ENCODE measurements at regions not wholly inside any gene's neighbourhood (a gene's known extent, or its start where the extent isn't known, plus 50 kb on each side); places are given as distances from the start of the nearest gene placed in this dataset.
"Not testable (repeated sequence)": the region's sequence is repeated elsewhere in the genome, so short reads cannot be mapped to it uniquely, and the experiment has no call there.

- intact Hi-C loops (cut with micrococcal nuclease) = no loop called here
- no peak overlapping the region for H3K27ac Mint-ChIP-seq
- ChIA-PET CTCF (no interaction called here), POLR2A (no interaction called here)
- no peaks in the 10 kb centered on the region for H3K27me3 Mint-ChIP-seq
- no peaks in the 10 kb centered on the region for H3K36me3 Mint-ChIP-seq (ENCODE audit: low read depth)
- H3K4me1 Mint-ChIP-seq (ENCODE audit: low read depth) = no peaks in the 10 kb centered on the region
- no peaks in the 10 kb centered on the region for H3K9me3 Mint-ChIP-seq
- no peak for ATAC-seq
- DNase-seq = no peak
- TF ChIP-seq CTCF (IDR thresholded peaks at IDR 0.05) = no peak
- no peak overlapping the region for H3K4me3 Mint-ChIP-seq
These were observed 567.2 kb downstream of the SLCO4C1 start for GRCh38 chr5:101728933-101729332.

DNA sequence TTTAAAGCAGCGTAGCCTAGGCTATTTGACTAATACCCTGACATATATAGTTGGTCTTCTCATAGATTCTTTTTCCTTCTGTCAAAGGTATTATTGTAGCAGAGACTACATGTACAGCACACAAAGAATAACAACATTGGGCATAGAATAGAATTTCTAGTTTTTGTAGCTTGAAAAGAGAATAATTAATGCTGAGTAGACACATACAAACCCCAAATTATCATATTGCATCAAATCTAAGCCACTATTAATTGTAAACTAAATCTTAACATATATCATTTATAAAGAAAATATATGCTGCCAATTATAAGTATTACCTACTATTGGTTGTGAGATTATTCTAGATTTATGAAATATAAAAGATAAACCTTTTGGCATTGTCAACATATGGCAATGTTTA lies 574.5 kb downstream of the SLCO4C1 start:
- H3K27me3 Mint-ChIP-seq = no peaks in the 10 kb centered on the region
- TF ChIP-seq CTCF (IDR thresholded peaks at IDR 0.05) = no peak
- no peaks in the 10 kb centered on the region for H3K36me3 Mint-ChIP-seq (ENCODE audit: low read depth)
- ChIA-PET POLR2A (no interaction called here), CTCF (no interaction called here)
- H3K4me1 Mint-ChIP-seq (ENCODE audit: low read depth) = no peaks in the 10 kb centered on the region
- DNase-seq (no peak), ATAC-seq (no peak)
- intact Hi-C loops (cut with micrococcal nuclease) = no loop called here
- no peak overlapping the region for H3K4me3 Mint-ChIP-seq
- no peaks in the 10 kb centered on the region for H3K9me3 Mint-ChIP-seq
- no peak overlapping the region for H3K27ac Mint-ChIP-seq

DNA sequence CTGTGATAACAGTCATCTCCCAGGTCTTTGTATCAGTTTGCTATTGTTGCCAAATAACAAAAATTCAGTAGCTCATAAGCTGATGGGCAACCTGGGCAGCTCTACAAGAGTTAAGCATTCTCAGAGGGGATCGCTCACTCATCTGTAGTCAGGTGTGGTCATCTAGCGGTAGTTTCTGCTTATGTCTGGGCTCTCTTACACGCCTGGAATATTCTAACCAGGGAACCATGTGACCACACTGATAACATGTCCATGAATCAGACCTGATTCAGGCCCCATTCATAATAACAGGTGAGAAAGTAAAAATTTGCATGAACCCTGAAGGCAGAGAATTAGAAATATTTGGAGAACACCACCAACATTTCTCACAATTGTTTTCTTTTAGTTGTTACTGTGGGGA lies 576.1 kb downstream of the SLCO4C1 start:
- Mint-ChIP-seq H3K27ac (no peak overlapping the region), H3K9me3 (no peaks in the 10 kb centered on the region), H3K36me3 (ENCODE audit: low read depth) (no peaks in the 10 kb centered on the region), H3K4me1 (ENCODE audit: low read depth) (no peaks in the 10 kb centered on the region), H3K27me3 (no peaks in the 10 kb centered on the region), H3K4me3 (no peak overlapping the region)
- TF ChIP-seq CTCF (IDR thresholded peaks at IDR 0.05) = no peak
- no peak for DNase-seq
- POLR2A ChIA-PET = no interaction called here
- no peak for ATAC-seq
- CTCF ChIA-PET = no interaction called here
- intact Hi-C loops (cut with micrococcal nuclease) = no loop called here

DNA sequence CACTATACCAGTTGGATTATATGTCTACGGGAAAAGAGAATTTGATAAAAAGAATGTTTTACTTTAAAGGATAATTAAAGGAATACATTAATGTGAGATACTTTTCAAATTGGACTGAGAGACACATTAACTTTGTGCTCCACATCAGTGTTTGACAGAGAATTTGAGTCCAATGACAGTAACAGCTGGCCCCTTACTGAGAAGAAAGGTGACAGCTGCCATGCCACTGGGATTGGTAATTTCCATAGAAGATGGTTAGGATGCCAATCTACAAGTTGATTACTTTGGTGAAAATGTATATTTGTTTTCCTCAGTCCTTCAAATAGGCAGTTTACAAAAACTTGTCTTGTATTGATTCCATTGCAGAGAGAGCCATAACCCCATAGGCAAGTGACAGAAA lies 578.4 kb downstream of the SLCO4C1 start:
- intact Hi-C loops (cut with micrococcal nuclease) = no loop called here
- Mint-ChIP-seq H3K9me3 (peaks cover 3% of the 10 kb centered on the region), H3K4me1 (ENCODE audit: low read depth) (no peaks in the 10 kb centered on the region), H3K4me3 (no peak overlapping the region), H3K27ac (no peak overlapping the region), H3K36me3 (ENCODE audit: low read depth) (no peaks in the 10 kb centered on the region), H3K27me3 (no peaks in the 10 kb centered on the region)
- ATAC-seq = no peak
- ChIA-PET CTCF (no interaction called here), POLR2A (no interaction called here)
- no peak for DNase-seq
- no peak for TF ChIP-seq CTCF (IDR thresholded peaks at IDR 0.05)

GRCh38 chr5:101716941-101717340 lies 579.1 kb downstream of the SLCO4C1 start:
- H3K9me3 Mint-ChIP-seq = peaks cover 3% of the 10 kb centered on the region
- intact Hi-C loops (cut with micrococcal nuclease) = no loop called here
- no peak overlapping the region for H3K4me3 Mint-ChIP-seq
- no peaks in the 10 kb centered on the region for H3K27me3 Mint-ChIP-seq
- DNase-seq (no peak), ATAC-seq (no peak)
- no peak overlapping the region for H3K27ac Mint-ChIP-seq
- TF ChIP-seq CTCF (IDR thresholded peaks at IDR 0.05) = no peak
- H3K4me1 Mint-ChIP-seq (ENCODE audit: low read depth) = no peaks in the 10 kb centered on the region
- ChIA-PET CTCF (no interaction called here), POLR2A (no interaction called here)
- H3K36me3 Mint-ChIP-seq (ENCODE audit: low read depth) = no peaks in the 10 kb centered on the region

- intact Hi-C loops (cut with micrococcal nuclease); H3K9me3 Mint-ChIP-seq: not testable (repeated sequence)
These were observed 580.3 kb downstream of the SLCO4C1 start for GRCh38 chr5:101715790-101716189.

More at GRCh38 chr5:101715790-101716189, 580.3 kb downstream of the SLCO4C1 start:
- CTCF ChIA-PET; DNase-seq; H3K27ac Mint-ChIP-seq; H3K36me3 Mint-ChIP-seq (ENCODE audit: low read depth); H3K4me1 Mint-ChIP-seq (ENCODE audit: low read depth); ATAC-seq; POLR2A ChIA-PET; H3K4me3 Mint-ChIP-seq; H3K27me3 Mint-ChIP-seq: not testable (repeated sequence)
